Body of pancreas (tissue), 4 donors: ENCODE measurements at regions not wholly inside any gene's neighbourhood (a gene's known extent, or its start where the extent isn't known, plus 50 kb on each side); places are given as distances from the start of the nearest gene placed in this dataset.

Experiments
- CTCF ChIP-seq, 7 experiments: fragments of 450-650 bp in 4 of 7; fragments of 200-600 bp in 3 of 7; sonication (generic) in 3 of 7; IDR thresholded peaks; one replicate each; pipeline ENCODE4 v1.5.1; 2016 to 2019; ENCODE audit warnings: antibody characterized with exemption in 7 of 7
- POLR2A ChIP-seq, 3 donors: fragments of 450-650 bp; IDR thresholded peaks; one replicate each; pipeline ENCODE4 v1.6.1; 2016; ENCODE audit warnings: antibody characterized with exemption in 3 of 3, mild to moderate bottlenecking in 2 of 3

- TF ChIP-seq POLR2A (IDR thresholded peaks at IDR 0.05), result no peak
- no peak for TF ChIP-seq CTCF (IDR thresholded peaks at IDR 0.05)
Measured at GRCh38 chr6:166830185-166830890, 126.0 kb downstream of the RNASET2 start.
